ENCODE measurements at regions not wholly inside any gene's neighbourhood (a gene's known extent, or its start where the extent isn't known, plus 50 kb on each side); places are given as distances from the start of the nearest gene placed in this dataset.

- TF ChIP-seq, protein P1, sequence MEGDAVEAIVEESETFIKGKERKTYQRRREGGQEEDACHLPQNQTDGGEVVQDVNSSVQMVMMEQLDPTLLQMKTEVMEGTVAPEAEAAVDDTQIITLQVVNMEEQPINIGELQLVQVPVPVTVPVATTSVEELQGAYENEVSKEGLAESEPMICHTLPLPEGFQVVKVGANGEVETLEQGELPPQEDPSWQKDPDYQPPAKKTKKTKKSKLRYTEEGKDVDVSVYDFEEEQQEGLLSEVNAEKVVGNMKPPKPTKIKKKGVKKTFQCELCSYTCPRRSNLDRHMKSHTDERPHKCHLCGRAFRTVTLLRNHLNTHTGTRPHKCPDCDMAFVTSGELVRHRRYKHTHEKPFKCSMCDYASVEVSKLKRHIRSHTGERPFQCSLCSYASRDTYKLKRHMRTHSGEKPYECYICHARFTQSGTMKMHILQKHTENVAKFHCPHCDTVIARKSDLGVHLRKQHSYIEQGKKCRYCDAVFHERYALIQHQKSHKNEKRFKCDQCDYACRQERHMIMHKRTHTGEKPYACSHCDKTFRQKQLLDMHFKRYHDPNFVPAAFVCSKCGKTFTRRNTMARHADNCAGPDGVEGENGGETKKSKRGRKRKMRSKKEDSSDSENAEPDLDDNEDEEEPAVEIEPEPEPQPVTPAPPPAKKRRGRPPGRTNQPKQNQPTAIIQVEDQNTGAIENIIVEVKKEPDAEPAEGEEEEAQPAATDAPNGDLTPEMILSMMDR (IDR thresholded peaks at IDR 0.05), result no peak
- TF ChIP-seq, protein P2, sequence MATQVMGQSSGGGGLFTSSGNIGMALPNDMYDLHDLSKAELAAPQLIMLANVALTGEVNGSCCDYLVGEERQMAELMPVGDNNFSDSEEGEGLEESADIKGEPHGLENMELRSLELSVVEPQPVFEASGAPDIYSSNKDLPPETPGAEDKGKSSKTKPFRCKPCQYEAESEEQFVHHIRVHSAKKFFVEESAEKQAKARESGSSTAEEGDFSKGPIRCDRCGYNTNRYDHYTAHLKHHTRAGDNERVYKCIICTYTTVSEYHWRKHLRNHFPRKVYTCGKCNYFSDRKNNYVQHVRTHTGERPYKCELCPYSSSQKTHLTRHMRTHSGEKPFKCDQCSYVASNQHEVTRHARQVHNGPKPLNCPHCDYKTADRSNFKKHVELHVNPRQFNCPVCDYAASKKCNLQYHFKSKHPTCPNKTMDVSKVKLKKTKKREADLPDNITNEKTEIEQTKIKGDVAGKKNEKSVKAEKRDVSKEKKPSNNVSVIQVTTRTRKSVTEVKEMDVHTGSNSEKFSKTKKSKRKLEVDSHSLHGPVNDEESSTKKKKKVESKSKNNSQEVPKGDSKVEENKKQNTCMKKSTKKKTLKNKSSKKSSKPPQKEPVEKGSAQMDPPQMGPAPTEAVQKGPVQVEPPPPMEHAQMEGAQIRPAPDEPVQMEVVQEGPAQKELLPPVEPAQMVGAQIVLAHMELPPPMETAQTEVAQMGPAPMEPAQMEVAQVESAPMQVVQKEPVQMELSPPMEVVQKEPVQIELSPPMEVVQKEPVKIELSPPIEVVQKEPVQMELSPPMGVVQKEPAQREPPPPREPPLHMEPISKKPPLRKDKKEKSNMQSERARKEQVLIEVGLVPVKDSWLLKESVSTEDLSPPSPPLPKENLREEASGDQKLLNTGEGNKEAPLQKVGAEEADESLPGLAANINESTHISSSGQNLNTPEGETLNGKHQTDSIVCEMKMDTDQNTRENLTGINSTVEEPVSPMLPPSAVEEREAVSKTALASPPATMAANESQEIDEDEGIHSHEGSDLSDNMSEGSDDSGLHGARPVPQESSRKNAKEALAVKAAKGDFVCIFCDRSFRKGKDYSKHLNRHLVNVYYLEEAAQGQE (IDR thresholded peaks at IDR 0.05; ENCODE audit: insufficient read depth in 1 of 2, low read depth in 2 of 2, low read length in 1 of 2), result no peak
- TF ChIP-seq POLR2AphosphoS5 (IDR thresholded peaks at IDR 0.05; ENCODE audit: low read depth, low read length), result no peak
- no peak for TF ChIP-seq TCF7L2 (IDR thresholded peaks at IDR 0.05; ENCODE audit: low read depth, low read length)
Observed at GRCh38 chr18:71021030-71021362, 732.2 kb downstream of the SOCS6 start.
